ENCODE measurements at regions not wholly inside any gene's neighbourhood (a gene's known extent, or its start where the extent isn't known, plus 50 kb on each side); places are given as distances from the start of the nearest gene placed in this dataset.

GRCh38 chr5:168204165-168204564 lies 87.3 kb upstream of the WWC1 start:
- TF ChIP-seq CTCF (IDR thresholded peaks at IDR 0.05; ENCODE audit: low read length) (no peak), EZH2 (IDR thresholded peaks at IDR 0.05; ENCODE audit: borderline replicate concordance, low read length) (no peak)
